ENCODE measurements at regions not wholly inside any gene's neighbourhood (a gene's known extent, or its start where the extent isn't known, plus 50 kb on each side); places are given as distances from the start of the nearest gene placed in this dataset.

DNA sequence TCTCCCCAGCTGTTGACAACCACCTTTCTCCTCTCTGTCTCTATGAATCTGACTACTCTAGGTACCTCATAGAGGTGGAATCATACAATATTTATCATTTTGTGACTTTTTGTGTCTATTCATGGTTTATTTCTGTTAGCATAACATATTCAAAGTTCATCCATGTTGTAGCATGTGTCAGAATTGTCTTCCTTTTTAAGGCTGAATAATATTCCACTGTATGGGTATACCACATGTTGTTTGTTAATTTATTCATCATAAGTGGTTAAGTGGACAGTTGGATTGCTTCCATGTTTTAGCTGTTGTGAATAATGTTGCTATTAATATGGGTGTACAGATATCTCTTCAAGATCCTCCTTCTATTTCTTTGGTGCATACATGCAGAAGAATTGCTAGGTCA lies 69.9 kb upstream of the COMTD1 start:
- CTCF ChIA-PET = no interaction called here
- TF ChIP-seq, protein P1, sequence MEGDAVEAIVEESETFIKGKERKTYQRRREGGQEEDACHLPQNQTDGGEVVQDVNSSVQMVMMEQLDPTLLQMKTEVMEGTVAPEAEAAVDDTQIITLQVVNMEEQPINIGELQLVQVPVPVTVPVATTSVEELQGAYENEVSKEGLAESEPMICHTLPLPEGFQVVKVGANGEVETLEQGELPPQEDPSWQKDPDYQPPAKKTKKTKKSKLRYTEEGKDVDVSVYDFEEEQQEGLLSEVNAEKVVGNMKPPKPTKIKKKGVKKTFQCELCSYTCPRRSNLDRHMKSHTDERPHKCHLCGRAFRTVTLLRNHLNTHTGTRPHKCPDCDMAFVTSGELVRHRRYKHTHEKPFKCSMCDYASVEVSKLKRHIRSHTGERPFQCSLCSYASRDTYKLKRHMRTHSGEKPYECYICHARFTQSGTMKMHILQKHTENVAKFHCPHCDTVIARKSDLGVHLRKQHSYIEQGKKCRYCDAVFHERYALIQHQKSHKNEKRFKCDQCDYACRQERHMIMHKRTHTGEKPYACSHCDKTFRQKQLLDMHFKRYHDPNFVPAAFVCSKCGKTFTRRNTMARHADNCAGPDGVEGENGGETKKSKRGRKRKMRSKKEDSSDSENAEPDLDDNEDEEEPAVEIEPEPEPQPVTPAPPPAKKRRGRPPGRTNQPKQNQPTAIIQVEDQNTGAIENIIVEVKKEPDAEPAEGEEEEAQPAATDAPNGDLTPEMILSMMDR (IDR thresholded peaks at IDR 0.05; ENCODE audit: control extremely low read depth, extremely low read depth, low read depth, missing control alignments) = no peak
- no peak for DNase-seq (ENCODE audit: extremely low spot score)
- POLR2A ChIA-PET = no interaction called here

DNA sequence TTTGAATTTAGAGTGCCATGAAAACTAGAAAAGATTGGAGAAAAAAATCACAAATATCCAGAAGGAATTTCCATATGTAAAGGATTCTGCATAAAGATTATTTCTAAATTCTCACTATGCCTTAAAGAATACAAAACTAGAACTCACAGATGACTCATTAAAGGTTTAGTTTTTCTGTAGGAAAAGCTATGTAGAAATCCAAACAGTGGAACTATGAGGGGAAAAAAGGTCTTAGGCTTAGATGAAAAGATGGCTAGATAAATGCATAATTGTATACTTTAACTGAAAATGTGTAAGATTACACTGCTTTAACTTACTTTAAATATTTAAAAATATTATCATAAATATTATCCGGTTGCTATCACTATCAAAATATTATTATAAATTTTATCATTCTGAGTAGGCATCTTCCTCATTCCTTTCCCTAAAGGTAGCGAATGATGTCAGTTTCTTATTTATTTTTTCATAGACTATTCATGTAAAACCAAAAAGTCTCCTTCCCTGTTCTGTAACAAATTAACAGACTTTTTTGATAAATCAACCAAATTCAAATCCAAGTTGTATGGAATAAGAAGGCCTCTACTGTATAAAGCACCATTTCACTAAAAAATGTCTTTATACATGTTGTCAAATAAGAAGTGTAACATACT lies 69.1 kb upstream of the COMTD1 start:
- POLR2A ChIA-PET = no interaction called here
- CTCF ChIA-PET = no interaction called here
- TF ChIP-seq, protein P1 (IDR thresholded peaks at IDR 0.05; ENCODE audit: control extremely low read depth, extremely low read depth, low read depth, missing control alignments) = no peak
- DNase-seq (ENCODE audit: extremely low spot score) = no peak

DNA sequence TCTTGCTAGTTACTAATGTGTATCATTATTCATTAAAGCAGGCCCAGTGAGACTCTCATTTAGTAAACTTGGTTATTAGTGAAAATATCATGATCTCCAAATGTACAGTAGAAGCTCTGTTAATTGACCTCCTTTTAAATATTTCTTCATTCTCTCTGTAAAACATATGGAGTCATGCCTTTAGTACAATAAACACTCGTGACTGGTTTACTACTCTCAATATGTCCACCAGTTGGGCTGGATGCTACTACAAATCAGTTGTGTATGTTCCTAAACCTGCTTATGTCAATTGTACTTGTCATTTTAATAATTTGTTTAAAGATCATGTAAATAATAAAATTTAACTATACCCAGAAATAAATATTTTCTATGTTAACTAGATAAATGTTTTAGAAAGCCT lies 68.6 kb upstream of the COMTD1 start:
- no peak for DNase-seq (ENCODE audit: extremely low spot score)
- TF ChIP-seq, protein P1 (IDR thresholded peaks at IDR 0.05; ENCODE audit: control extremely low read depth, extremely low read depth, low read depth, missing control alignments) = no peak
- ChIA-PET CTCF (no interaction called here), POLR2A (no interaction called here)

DNA sequence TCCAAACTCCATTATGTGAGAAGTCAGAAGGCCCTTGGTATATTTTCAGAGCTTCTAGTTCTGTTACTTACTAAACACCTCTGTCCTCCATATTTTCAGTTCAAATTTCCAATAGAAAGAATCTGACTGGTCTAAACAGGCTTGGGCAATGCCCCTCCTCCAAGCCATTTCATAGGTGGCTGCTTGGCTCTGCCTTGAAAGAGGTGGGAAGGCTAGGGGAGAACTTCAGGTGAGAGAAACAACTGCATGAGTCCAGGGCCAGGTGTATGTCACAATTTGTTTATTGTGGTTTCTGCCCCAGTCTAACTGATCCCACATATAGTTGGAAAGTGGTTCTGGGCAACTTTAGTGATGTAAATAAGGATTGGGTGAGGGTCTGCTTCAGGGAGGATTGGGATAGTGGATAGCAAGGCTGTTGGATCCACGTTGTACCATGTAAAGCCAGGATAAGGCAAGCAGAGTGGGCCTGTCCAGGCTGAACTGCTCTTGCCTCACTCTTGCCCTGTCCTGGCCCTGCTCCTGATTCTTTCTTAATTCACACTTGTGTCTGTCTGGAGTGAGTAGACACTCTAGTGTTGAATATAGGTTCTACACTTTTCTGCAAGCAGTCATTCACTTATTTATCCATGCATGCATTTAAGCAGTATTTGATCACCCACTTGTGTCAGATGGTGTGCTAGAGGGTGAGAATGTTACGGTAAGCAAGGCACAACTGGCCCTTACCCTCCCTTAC lies 67.5 kb upstream of the COMTD1 start:
- POLR2A ChIA-PET = no interaction called here

DNA sequence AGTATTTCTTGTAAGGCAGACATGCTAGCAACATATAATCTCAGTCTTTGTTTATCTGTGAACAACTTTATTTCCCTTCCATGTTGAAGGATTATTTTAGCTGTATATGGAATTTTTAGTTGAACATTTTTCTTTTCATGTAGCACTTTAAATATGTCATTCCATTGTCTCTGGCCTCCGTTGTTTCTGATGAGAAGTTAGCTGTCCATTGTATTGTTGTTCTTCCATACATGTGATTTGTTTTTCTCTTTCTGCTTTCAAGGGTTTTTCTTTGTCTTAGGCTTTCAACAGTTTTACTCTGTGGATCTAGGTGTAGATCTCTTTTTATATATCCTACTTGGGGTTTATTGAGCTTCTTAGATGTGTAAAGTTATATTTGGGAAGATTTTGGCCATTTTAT lies 66.3 kb upstream of the COMTD1 start:
- CTCF ChIA-PET = interaction anchor here (1.5 kb wide), 1 partner anchor 12 kb away, joined by 4 read pairs; no protein-coding TSS in a partner anchor
- POLR2A ChIA-PET = no interaction called here
- DNase-seq (ENCODE audit: extremely low spot score) = no peak
- TF ChIP-seq, protein P1 (IDR thresholded peaks at IDR 0.05; ENCODE audit: control extremely low read depth, extremely low read depth, low read depth, missing control alignments) = no peak

More for the DNA sequence above, 67.5 kb upstream of the COMTD1 start:
- TF ChIP-seq, protein P1 (IDR thresholded peaks at IDR 0.05; ENCODE audit: control extremely low read depth, extremely low read depth, low read depth, missing control alignments) = no peak
- no peak for DNase-seq (ENCODE audit: extremely low spot score)
- CTCF ChIA-PET = interaction anchor here (1.5 kb wide), 1 partner anchor 13 kb away, joined by 4 read pairs; no protein-coding TSS in a partner anchor

DNA sequence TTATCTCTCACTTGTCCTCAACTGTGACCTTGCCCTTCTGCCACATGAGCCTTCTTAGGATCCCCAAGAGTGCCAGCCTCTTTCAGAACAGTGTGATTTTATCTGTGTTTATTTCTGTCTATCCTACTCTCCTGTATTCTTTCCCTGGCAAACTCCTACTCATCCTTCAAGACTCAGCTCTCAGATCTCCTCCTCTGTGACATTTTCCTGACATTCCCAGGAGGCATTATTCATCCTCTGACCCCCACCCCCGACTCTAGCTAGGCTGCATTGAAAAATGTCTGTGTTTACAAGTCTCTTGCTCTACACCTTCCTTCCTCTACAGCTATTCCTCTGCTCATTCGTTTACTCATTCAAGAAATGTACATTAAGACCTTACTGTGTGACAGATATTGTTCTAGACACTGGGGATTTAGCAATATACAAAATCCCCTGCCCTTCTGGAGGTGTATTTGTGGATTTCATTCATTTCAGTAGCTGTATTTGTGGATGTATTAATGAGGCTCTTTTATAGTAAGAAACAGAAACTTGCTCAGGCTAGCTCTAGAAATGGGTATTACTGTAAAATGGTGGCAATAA lies 61.4 kb upstream of the COMTD1 start:
- CTCF ChIA-PET = interaction anchor here (0.8 to 6.0 kb wide), 2 partner anchors 13 to 18 kb away, joined by 3 to 30 read pairs; no protein-coding TSS in a partner anchor
- TF ChIP-seq, protein P1 (IDR thresholded peaks at IDR 0.05; ENCODE audit: control extremely low read depth, extremely low read depth, low read depth, missing control alignments) = no peak
- no peak for DNase-seq (ENCODE audit: extremely low spot score)
- POLR2A ChIA-PET = no interaction called here

Measured in GM10248 (cell line).